Bone marrow (tissue), 2 donors: ENCODE measurements at regions not wholly inside any gene's neighbourhood (a gene's known extent, or its start where the extent isn't known, plus 50 kb on each side); places are given as distances from the start of the nearest gene placed in this dataset.
"Not testable (repeated sequence)": the region's sequence is repeated elsewhere in the genome, so short reads cannot be mapped to it uniquely, and the experiment has no call there.

Source experiments
- DNase-seq, 2 donors: peaks; one replicate each; lab custom pipeline; 2025; lab: John Stamatoyannopoulos, UW

- DNase-seq: not testable (repeated sequence)
Measured at GRCh38 chr10:46645110-46645509, 66.2 kb downstream of the SYT15 start.

- not testable (repeated sequence) for DNase-seq
Measured at GRCh38 chr10:46646132-46646531, 67.2 kb downstream of the SYT15 start.

GRCh38 chr10:46650967-46651366 is 72.0 kb downstream of the SYT15 start:
- not testable (repeated sequence) for DNase-seq

GRCh38 chr10:46657437-46657836 is 78.5 kb downstream of the SYT15 start:
- not testable (repeated sequence) for DNase-seq

- not testable (repeated sequence) for DNase-seq
Measured at GRCh38 chr10:46660027-46660834, 81.3 kb downstream of the SYT15 start.

GRCh38 chr10:46660835-46661164 is 81.9 kb downstream of the SYT15 start:
- DNase-seq: not testable (repeated sequence)

- not testable (repeated sequence) for DNase-seq
Measured at GRCh38 chr10:46665536-46665935, 86.6 kb downstream of the SYT15 start.

GRCh38 chr10:46668357-46668997 is 89.5 kb downstream of the SYT15 start:
- DNase-seq: not testable (repeated sequence)

- not testable (repeated sequence) for DNase-seq
Measured at GRCh38 chr10:46677836-46678435, 99.0 kb downstream of the SYT15 start.

GRCh38 chr10:46691397-46691796 is 112.5 kb downstream of the SYT15 start:
- DNase-seq: not testable (repeated sequence)

- DNase-seq: not testable (repeated sequence)
Measured at GRCh38 chr10:46693218-46693617, 114.3 kb downstream of the SYT15 start.

GRCh38 chr10:46717264-46717663 is 138.3 kb downstream of the SYT15 start:
- DNase-seq: not testable (repeated sequence)

GRCh38 chr10:46718014-46718413 is 139.1 kb downstream of the SYT15 start:
- not testable (repeated sequence) for DNase-seq

- not testable (repeated sequence) for DNase-seq
Measured at GRCh38 chr10:46720386-46720785, 141.5 kb downstream of the SYT15 start.

- DNase-seq: not testable (repeated sequence)
Measured at GRCh38 chr10:46720811-46721518, 142.0 kb downstream of the SYT15 start.

- not testable (repeated sequence) for DNase-seq
Measured at GRCh38 chr10:46724258-46724657, 145.3 kb downstream of the SYT15 start.

GRCh38 chr10:46728359-46728758 is 149.4 kb downstream of the SYT15 start:
- not testable (repeated sequence) for DNase-seq

- not testable (repeated sequence) for DNase-seq
Measured at GRCh38 chr10:46730729-46731128, 151.8 kb downstream of the SYT15 start.

- not testable (repeated sequence) for DNase-seq
Measured at GRCh38 chr10:46733635-46734261, 154.8 kb downstream of the SYT15 start.

GRCh38 chr10:46734262-46734642 is 155.3 kb downstream of the SYT15 start:
- DNase-seq: not testable (repeated sequence)

- DNase-seq: not testable (repeated sequence)
Measured at GRCh38 chr10:46739919-46740318, 161.0 kb downstream of the SYT15 start.

GRCh38 chr10:46740368-46740767 is 161.4 kb downstream of the SYT15 start:
- DNase-seq: not testable (repeated sequence)
